Adrenal gland (tissue), 5 donors: ENCODE measurements at regions not wholly inside any gene's neighbourhood (a gene's known extent, or its start where the extent isn't known, plus 50 kb on each side); places are given as distances from the start of the nearest gene placed in this dataset.

Experiments used
- CTCF ChIP-seq, 6 experiments: fragments of 450-650 bp in 4 of 6; fragments of 200-600 bp in 2 of 6; sonication (generic) in 1 of 6; IDR thresholded peaks; 1 replicate in 5 of 6; 2 replicates in 1 of 6; pipeline versions ENCODE4 v1.5.1 to v1.8.0; 2016 to 2021; ENCODE audit warnings: antibody characterized with exemption in 6 of 6, mild to moderate bottlenecking in 2 of 6, moderate library complexity in 1 of 6
- POLR2A ChIP-seq, 2 donors: fragments of 450-650 bp; IDR thresholded peaks; one replicate each; pipeline ENCODE4 v1.6.1; 2017; ENCODE audit warnings: antibody characterized with exemption in 2 of 2, mild to moderate bottlenecking in 2 of 2, moderate library complexity in 1 of 2
- donor health status: DM: no; HTN: no; CAD: no.

- no peak for TF ChIP-seq POLR2A (IDR thresholded peaks at IDR 0.05)
- no peak for TF ChIP-seq CTCF (IDR thresholded peaks at IDR 0.05)
These were observed 334.0 kb downstream of the STIM2 start for GRCh38 chr4:27194599-27195176.
